ENCODE measurements at regions not wholly inside any gene's neighbourhood (a gene's known extent, or its start where the extent isn't known, plus 50 kb on each side); places are given as distances from the start of the nearest gene placed in this dataset.

DNA sequence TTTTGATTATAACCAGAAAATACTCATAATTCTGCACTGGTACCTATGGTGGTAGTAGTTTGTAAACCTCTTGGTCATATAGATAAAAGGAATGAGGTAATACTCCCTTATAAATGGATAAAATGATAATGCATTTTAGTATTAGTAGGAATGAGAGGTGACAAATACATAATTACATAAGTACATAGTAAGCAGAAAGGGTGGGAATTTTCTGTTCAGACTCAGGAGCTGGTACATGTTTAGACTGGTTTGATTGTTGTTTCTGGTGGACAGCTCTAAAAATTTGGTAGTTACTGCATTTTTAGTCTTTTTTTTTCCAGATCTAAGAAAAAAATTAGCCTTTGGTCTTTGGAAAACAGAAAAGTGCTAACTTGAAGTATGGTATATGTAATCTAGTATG lies 70.4 kb upstream of the AGA start:
- in situ Hi-C loops (cut with HindIII; ENCODE audit: extremely low pct_ligation_motif_present, low pct_unique_long_range_greater_than_20kb) = no loop called here
- H3K9ac ChIP-seq (ENCODE audit: insufficient read depth, low read depth, low read length) = no peak overlapping the region
- no peak overlapping the region for H3K4me2 ChIP-seq (ENCODE audit: low read depth, low read length)
- H4K20me1 ChIP-seq (ENCODE audit: insufficient read depth, low read length) = no peaks in the 10 kb centered on the region
- CTCF ChIA-PET (ENCODE audit: low intra/inter-chr PET ratio, low total read pairs) = no interaction called here
- POLR2A ChIA-PET = no interaction called here
- H3K27ac ChIP-seq (ENCODE audit: extremely low read length, insufficient read depth, low read length) = no peak overlapping the region
- no peaks in the 10 kb centered on the region; a peak in 1 of 5 replicates for H3K27me3 ChIP-seq (ENCODE audit: control insufficient read depth in 1 of 2, insufficient read depth in 2 of 2, low read length in 2 of 2)
- TF ChIP-seq NR2F1 (CRISPR knock-in tag; IDR thresholded peaks at IDR 0.05) (no peak), CAMTA2 (CRISPR knock-in tag; IDR thresholded peaks at IDR 0.05; ENCODE audit: borderline replicate concordance) (no peak), JUN (CRISPR knock-in tag; IDR thresholded peaks at IDR 0.05) (no peak), TBL1XR1 (IDR thresholded peaks at IDR 0.05; ENCODE audit: borderline replicate concordance, low read length, partially characterized antibody) (no peak), FOXO1 (CRISPR knock-in tag; IDR thresholded peaks at IDR 0.05) (no peak), CBX1 (IDR thresholded peaks at IDR 0.05; ENCODE audit: low read depth) (no peak), PHF8 (CRISPR knock-in tag; IDR thresholded peaks at IDR 0.05) (no peak), ONECUT2 (CRISPR knock-in tag; IDR thresholded peaks at IDR 0.05) (no peak), CENPX (CRISPR knock-in tag; IDR thresholded peaks at IDR 0.05) (no peak), ZNF263 (CRISPR knock-in tag; IDR thresholded peaks at IDR 0.05) (no peak), ISL2 (CRISPR knock-in tag; IDR thresholded peaks at IDR 0.05) (no peak)
- no peaks in the 10 kb centered on the region for H3K36me3 ChIP-seq (replicated peaks in 1 of 2; ENCODE audit: control insufficient read depth in 1 of 2, insufficient read depth in 2 of 2, low read length in 2 of 2)
- H3K4me3 ChIP-seq (replicated peaks in 1 of 3; ENCODE audit: insufficient read depth in 1 of 3, low read depth in 2 of 3, low read length in 3 of 3) = no peak overlapping the region
- no peaks in the 10 kb centered on the region for H3K4me1 ChIP-seq (ENCODE audit: insufficient read depth, low read length)
- no peak overlapping the region for H2AFZ ChIP-seq (ENCODE audit: low read length)
- no peak for FAIRE-seq
- no peaks in the 10 kb centered on the region for H3K79me2 ChIP-seq (ENCODE audit: insufficient read depth, low read length)
- no TSS peak for BruUV-seq (replicated peaks)
- H3K9me3 ChIP-seq (ENCODE audit: low read length) = no peaks in the 10 kb centered on the region
- no peak for DNase-seq (ENCODE audit: low spot score)
- intact Hi-C loops (cut with micrococcal nuclease; ENCODE audit: unreplicated experiment) = no loop called here
- ATAC-seq = no peak

DNA sequence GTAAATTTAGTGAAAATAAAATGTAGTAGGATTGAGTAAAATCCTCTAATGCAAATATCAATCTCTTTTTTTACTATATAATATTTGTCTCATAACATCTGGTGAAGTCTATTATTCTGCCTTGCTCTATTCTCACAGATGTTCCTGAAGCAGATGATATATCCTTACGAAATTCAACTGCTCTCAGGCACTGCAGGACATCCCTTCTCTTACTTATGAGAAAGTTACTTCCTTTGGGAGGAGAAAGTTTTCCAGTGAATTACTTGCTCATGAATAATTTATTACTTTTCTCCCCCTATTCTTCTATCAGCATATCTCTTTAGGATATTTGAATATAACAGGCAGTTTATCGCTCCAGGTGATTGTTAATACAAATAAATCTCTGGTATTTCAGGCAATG lies 75.6 kb upstream of the AGA start:
- Histone ChIP-seq H3K27me3 (ENCODE audit: control insufficient read depth in 1 of 2, insufficient read depth in 2 of 2, low read length in 2 of 2) (no peaks in the 10 kb centered on the region), H3K9me3 (ENCODE audit: low read length) (no peaks in the 10 kb centered on the region), H3K36me3 (replicated peaks in 1 of 2; ENCODE audit: control insufficient read depth in 1 of 2, insufficient read depth in 2 of 2, low read length in 2 of 2) (no peaks in the 10 kb centered on the region), H3K4me2 (ENCODE audit: low read depth, low read length) (no peak overlapping the region), H2AFZ (ENCODE audit: low read length) (no peak overlapping the region), H3K27ac (ENCODE audit: extremely low read length, insufficient read depth, low read length) (no peak overlapping the region), H3K9ac (ENCODE audit: insufficient read depth, low read depth, low read length) (no peak overlapping the region), H3K4me3 (replicated peaks in 1 of 3; ENCODE audit: insufficient read depth in 1 of 3, low read depth in 2 of 3, low read length in 3 of 3) (no peak overlapping the region), H3K4me1 (ENCODE audit: insufficient read depth, low read length) (no peaks in the 10 kb centered on the region), H4K20me1 (ENCODE audit: insufficient read depth, low read length) (no peaks in the 10 kb centered on the region), H3K79me2 (ENCODE audit: insufficient read depth, low read length) (no peaks in the 10 kb centered on the region)
- ATAC-seq (no peak), FAIRE-seq (no peak), DNase-seq (ENCODE audit: low spot score) (no peak)
- 0% methylated on average over 2 of the region's 2 CpGs for WGBS (ENCODE audit: low lambda C conversion rate)
- intact Hi-C loops (cut with micrococcal nuclease; ENCODE audit: unreplicated experiment) (no loop called here), in situ Hi-C loops (cut with HindIII; ENCODE audit: extremely low pct_ligation_motif_present, low pct_unique_long_range_greater_than_20kb) (no loop called here)
- POLR2A ChIA-PET = no interaction called here
- CTCF ChIA-PET (ENCODE audit: low intra/inter-chr PET ratio, low total read pairs) = no interaction called here
- BruUV-seq (replicated peaks) = no TSS peak
- TF ChIP-seq, protein P1, sequence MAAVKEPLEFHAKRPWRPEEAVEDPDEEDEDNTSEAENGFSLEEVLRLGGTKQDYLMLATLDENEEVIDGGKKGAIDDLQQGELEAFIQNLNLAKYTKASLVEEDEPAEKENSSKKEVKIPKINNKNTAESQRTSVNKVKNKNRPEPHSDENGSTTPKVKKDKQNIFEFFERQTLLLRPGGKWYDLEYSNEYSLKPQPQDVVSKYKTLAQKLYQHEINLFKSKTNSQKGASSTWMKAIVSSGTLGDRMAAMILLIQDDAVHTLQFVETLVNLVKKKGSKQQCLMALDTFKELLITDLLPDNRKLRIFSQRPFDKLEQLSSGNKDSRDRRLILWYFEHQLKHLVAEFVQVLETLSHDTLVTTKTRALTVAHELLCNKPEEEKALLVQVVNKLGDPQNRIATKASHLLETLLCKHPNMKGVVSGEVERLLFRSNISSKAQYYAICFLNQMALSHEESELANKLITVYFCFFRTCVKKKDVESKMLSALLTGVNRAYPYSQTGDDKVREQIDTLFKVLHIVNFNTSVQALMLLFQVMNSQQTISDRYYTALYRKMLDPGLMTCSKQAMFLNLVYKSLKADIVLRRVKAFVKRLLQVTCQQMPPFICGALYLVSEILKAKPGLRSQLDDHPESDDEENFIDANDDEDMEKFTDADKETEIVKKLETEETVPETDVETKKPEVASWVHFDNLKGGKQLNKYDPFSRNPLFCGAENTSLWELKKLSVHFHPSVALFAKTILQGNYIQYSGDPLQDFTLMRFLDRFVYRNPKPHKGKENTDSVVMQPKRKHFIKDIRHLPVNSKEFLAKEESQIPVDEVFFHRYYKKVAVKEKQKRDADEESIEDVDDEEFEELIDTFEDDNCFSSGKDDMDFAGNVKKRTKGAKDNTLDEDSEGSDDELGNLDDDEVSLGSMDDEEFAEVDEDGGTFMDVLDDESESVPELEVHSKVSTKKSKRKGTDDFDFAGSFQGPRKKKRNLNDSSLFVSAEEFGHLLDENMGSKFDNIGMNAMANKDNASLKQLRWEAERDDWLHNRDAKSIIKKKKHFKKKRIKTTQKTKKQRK (IDR thresholded peaks at IDR 0.05; ENCODE audit: low read length) = no peak
- TF ChIP-seq TCF7 (IDR thresholded peaks at IDR 0.05; ENCODE audit: low read depth) (no peak), RXRB (CRISPR knock-in tag; IDR thresholded peaks at IDR 0.05; ENCODE audit: borderline replicate concordance) (no peak), MED13 (CRISPR knock-in tag; IDR thresholded peaks at IDR 0.05) (no peak), NFKB2 (CRISPR knock-in tag; IDR thresholded peaks at IDR 0.05; ENCODE audit: borderline replicate concordance) (no peak), GABPA (IDR thresholded peaks at IDR 0.05; ENCODE audit: low read depth, low read length) (no peak), GABPA (CRISPR knock-in tag; IDR thresholded peaks at IDR 0.05; ENCODE audit: low read depth) (no peak)
- TF ChIP-seq, protein P2, sequence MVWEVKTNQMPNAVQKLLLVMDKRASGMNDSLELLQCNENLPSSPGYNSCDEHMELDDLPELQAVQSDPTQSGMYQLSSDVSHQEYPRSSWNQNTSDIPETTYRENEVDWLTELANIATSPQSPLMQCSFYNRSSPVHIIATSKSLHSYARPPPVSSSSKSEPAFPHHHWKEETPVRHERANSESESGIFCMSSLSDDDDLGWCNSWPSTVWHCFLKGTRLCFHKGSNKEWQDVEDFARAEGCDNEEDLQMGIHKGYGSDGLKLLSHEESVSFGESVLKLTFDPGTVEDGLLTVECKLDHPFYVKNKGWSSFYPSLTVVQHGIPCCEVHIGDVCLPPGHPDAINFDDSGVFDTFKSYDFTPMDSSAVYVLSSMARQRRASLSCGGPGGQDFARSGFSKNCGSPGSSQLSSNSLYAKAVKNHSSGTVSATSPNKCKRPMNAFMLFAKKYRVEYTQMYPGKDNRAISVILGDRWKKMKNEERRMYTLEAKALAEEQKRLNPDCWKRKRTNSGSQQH (CRISPR knock-in tag; IDR thresholded peaks at IDR 0.05; ENCODE audit: low read depth) = no peak

All from HepG2 (cell line).